Erythroblast (primary cell): ENCODE measurements at regions not wholly inside any gene's neighbourhood (a gene's known extent, or its start where the extent isn't known, plus 50 kb on each side); places are given as distances from the start of the nearest gene placed in this dataset.

ENCODE experiments used
- DNase-seq, 2 experiments: peaks; one replicate each; lab custom pipeline; 2025; lab: John Stamatoyannopoulos, UW
- GATA1 ChIP-seq: IDR thresholded peaks from 2 replicates; pipeline ENCODE4 v1.6.1; 2011; ENCODE audit warnings: low read depth, mild to moderate bottlenecking, control low read depth, low read length, moderate library complexity
- POLR2A ChIP-seq: IDR thresholded peaks from 2 replicates; pipeline ENCODE4 v1.6.1; 2011; ENCODE audit warnings: mild to moderate bottlenecking, low read length

DNA sequence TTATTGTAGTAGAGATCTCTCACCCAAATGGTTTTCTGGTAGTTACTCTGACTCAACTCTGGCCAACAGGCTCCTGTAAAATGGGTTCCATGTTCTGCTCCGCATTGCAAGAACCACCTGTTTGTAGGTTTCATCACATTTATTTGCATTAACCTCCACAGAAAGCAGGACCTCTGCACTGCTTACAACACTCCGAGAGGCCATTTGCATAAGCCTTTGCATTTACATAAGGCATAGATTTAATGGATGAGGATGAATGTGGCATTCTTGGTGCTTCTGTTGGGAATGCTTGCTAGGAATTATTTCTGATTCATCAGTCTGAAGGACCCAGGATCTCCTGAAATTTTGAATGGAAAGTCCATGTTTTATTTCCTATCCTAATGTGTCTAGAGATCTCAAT lies 320.1 kb downstream of the ZNF621 start:
- TF ChIP-seq POLR2A (no peak), GATA1 (no peak)
- no peak for DNase-seq

DNA sequence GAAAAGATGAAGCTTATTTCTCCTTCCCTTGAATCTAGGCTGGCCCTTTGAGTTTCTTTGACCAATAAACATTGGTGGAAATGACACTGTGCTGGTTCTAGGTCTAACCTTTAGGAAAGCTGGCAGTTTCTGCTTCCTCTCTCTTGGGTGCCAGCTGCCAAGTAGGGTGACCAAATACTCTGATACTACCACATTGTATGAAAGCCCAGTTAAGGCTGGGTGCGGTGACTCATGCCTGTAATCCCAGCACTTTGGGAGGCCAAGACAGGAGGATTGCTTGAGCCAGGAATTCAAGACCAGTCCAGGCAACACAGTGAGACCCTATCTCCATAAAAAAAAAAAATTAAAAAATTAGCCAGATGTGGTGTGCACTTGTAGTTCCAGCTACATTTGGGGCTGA lies 320.7 kb downstream of the ZNF621 start:
- TF ChIP-seq GATA1: no peak
- TF ChIP-seq POLR2A: no peak
- no peak for DNase-seq

DNA sequence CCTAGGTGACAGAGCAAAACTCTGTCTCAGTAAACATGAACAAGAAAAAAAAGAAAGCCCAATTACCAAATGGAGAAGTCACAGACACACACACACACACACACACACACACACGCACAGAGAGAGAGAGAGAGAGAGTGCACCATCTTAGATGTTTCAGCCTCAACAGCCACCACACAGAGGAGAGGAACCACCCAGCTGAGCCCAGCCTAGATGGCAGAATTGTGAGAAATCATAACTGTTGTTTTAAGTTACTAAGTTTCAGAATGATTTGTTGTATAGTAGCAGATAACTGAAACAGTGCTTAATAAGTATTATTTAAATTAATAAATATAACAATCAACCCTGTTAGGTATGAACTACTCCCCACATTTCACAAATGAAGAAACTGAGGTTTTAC lies 321.2 kb downstream of the ZNF621 start:
- DNase-seq: no peak
- TF ChIP-seq GATA1: no peak
- no peak for TF ChIP-seq POLR2A

GRCh38 chr3:40846451-40846850 lies 321.7 kb downstream of the ZNF621 start:
- DNase-seq: no peak
- TF ChIP-seq GATA1: no peak
- TF ChIP-seq POLR2A: no peak

GRCh38 chr3:40847551-40847992 lies 322.8 kb downstream of the ZNF621 start:
- TF ChIP-seq POLR2A (no peak), GATA1 (no peak)
- DNase-seq: no peak

DNA sequence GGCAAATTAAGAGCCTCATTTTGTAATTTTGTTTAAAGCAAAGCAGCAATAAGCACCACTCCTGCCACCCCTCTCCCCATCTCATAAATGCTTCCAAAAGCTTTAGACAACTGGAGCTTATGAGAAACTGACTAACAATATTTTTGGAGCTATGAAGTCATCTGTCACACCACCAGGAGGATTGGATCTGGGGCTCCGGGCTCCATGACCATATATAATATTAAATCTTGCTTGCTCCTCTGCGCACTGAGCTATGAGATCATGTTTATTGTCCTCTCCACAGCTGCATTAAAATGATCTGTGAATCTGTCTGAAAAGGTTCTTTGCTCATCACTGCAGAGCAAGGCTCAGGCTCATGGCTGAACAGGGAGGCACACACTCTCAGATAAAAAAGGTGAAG lies 323.7 kb downstream of the ZNF621 start:
- TF ChIP-seq GATA1 (no peak), POLR2A (no peak)

DNA sequence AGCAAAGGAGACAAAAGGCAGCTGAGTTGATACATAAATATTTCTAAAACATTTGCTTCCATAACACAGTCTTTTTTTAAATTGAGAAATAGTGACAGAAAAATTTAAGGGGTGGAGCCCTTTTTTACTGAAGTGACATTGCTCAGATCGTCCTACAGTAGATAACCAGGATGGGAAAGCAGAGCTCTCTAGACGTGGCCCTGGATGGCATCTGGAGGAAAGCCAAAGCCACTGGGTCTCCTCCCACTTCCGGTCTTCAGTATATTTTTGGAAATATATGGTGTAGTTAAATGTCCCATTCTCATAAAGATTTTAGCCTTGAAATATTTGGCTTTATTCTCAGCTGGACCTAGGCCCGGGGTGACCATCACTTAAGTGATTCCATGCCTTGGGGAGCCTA lies 326.1 kb downstream of the ZNF621 start:
- DNase-seq: no peak
- TF ChIP-seq GATA1 (no peak), POLR2A (no peak)

More for the DNA sequence above, 323.7 kb downstream of the ZNF621 start:
- no peak for DNase-seq

- no peak for DNase-seq
- no peak for TF ChIP-seq GATA1
- no peak for TF ChIP-seq POLR2A
These were observed 327.1 kb downstream of the ZNF621 start for GRCh38 chr3:40851836-40852235.

GRCh38 chr3:40852712-40853111 lies 328.0 kb downstream of the ZNF621 start:
- TF ChIP-seq POLR2A: no peak
- TF ChIP-seq GATA1: no peak
- DNase-seq: no peak

GRCh38 chr3:40853474-40853873 lies 328.7 kb downstream of the ZNF621 start:
- no peak for TF ChIP-seq GATA1
- no peak for TF ChIP-seq POLR2A
- DNase-seq: no peak

DNA sequence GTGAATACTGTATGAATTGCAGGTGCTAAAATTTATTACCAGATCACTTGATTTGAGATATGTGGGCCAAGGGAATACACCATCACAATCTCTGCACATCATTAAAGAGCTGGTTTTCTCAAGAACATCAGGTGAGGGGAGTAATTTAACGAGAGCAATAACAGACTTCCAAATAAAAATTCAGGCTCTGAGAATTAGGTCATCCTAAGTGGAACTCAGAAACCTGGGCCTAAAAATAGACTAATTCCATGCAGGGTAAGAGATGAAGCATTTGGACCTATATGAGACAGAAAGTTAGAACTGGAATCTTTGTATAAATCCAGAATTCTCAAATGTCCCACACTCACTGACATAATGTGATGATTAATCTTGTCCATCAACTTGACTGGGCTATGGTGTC lies 331.1 kb downstream of the ZNF621 start:
- TF ChIP-seq GATA1 (no peak), POLR2A (no peak)
- DNase-seq: no peak

GRCh38 chr3:40858364-40859115 lies 333.8 kb downstream of the ZNF621 start:
- DNase-seq: no peak
- no peak for TF ChIP-seq GATA1
- TF ChIP-seq POLR2A: no peak

DNA sequence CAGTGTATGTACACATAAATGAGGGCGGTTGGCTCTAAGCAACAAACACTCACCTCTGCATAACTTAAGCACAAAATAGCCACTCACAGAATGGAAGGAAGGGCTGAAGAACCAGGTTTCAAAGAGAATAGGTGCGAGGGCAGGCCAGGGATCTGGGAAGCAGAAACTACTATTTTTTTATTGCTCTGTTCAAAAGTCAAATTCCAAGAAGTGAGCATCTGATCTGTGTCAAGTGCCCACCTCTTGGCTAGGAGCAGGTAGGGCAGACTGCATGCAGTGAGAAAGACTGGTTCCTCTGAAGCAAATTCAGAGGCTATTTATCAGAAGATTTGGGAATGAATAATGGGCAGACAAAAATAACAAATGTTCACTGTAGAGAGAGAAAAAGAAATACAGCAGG lies 336.4 kb upstream of the CTNNB1 start:
- DNase-seq: no peak
- TF ChIP-seq GATA1: no peak
- no peak for TF ChIP-seq POLR2A

DNA sequence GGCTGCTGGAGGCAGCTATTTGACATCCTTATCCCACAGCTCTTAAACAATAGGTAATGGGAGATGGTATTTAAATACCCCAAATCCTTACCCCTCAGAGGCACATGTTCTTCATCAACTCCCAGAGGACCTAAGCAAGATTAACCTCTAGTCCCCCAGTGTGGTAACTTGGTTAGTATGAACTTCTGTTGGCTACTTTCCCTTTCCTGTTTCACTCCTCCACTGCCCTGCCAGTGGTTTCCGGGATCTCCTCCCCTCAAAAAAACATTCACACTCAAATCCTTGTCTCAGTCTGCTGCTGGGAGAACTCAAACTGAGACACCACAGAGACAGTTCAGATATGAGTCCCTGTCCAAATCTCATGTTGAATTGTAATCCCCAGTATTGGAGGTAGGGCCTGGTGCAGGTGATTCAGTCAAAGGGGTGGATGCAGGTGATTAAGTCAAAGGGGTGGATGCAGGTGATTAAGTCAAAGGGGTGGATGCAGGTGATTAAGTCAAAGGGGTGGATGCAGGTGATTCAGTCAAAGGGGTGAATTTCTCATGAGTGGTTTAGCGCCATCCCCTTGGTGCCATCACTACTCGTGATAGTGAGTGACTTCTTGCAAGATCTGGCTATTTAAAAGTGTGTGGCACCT lies 335.0 kb upstream of the CTNNB1 start:
- no peak for DNase-seq
- TF ChIP-seq POLR2A (no peak), GATA1 (no peak)
